Lung (tissue), 11 donors: ENCODE measurements at regions not wholly inside any gene's neighbourhood (a gene's known extent, or its start where the extent isn't known, plus 50 kb on each side); places are given as distances from the start of the nearest gene placed in this dataset.

Experiments
- ATAC-seq: fragments of 200-7000 bp; cut with Tn5 transposase; one replicate; pipeline ENCODE4 v1.9.1; 2020; ENCODE audit warnings: moderate number of reproducible peaks; ENCODE audit not compliant: insufficient read depth, low FRiP score
- DNase-seq, 3 donors: peaks; one replicate each; pipeline ENCODE4 v3.0.0-alpha.2; 2013 to 2017
- H3K27ac ChIP-seq, 2 donors: one replicate each; pipeline ENCODE4 v1.5.1; 2013; ENCODE audit warnings: mild to moderate bottlenecking in 2 of 2, moderate library complexity in 2 of 2, control low read depth in 1 of 2, inconsistent platforms in 1 of 2, low read depth in 1 of 2, low read length in 1 of 2
- H3K27me3 ChIP-seq, 3 donors: one replicate each; pipeline ENCODE4 v1.5.1; 2013; ENCODE audit warnings: low read length in 2 of 3; ENCODE audit not compliant: control insufficient read depth in 3 of 3, insufficient read depth in 3 of 3
- H3K36me3 ChIP-seq, 4 donors: one replicate each; pipeline ENCODE4 v1.5.1; 2013; ENCODE audit warnings: low read length in 4 of 4, mild to moderate bottlenecking in 1 of 4, moderate library complexity in 1 of 4; ENCODE audit not compliant: control insufficient read depth in 4 of 4, insufficient read depth in 4 of 4
- H3K4me1 ChIP-seq, 5 donors: one replicate each; pipeline ENCODE4 v1.5.1; 2013; ENCODE audit warnings: low read length in 5 of 5, mild to moderate bottlenecking in 2 of 5, moderate library complexity in 1 of 5; ENCODE audit not compliant: control insufficient read depth in 5 of 5, insufficient read depth in 5 of 5
- H3K4me3 ChIP-seq: one replicate; pipeline ENCODE4 v1.5.1; 2013; ENCODE audit warnings: mild to moderate bottlenecking, control low read depth, moderate library complexity
- H3K9ac ChIP-seq, 2 donors: one replicate each; pipeline ENCODE4 v1.5.1; 2013; ENCODE audit warnings: low read length in 2 of 2, control low read depth in 1 of 2; ENCODE audit not compliant: insufficient read depth in 1 of 2
- H3K9me3 ChIP-seq, 4 donors: one replicate each; pipeline ENCODE4 v1.5.1; 2013; ENCODE audit warnings: low read length in 3 of 4, mild to moderate bottlenecking in 1 of 4, moderate library complexity in 1 of 4; ENCODE audit not compliant: control insufficient read depth in 4 of 4, insufficient read depth in 3 of 4
- CTCF ChIP-seq: IDR thresholded peaks from 2 replicates; pipeline ENCODE4 v1.5.1; 2012; ENCODE audit warnings: mild to moderate bottlenecking; ENCODE audit errors: control extremely low read depth, extremely low read depth
- WGBS, 2 donors: extraction: QIAGEN DNeasy Blood & Tissue Kit; methylation state at CpG; one replicate each; pipeline ENCODE4 v1.1.7; 2013; 5-methylcytosine and 5-hydroxymethylcytosine counted together
- donor health status: control.
- donor health status: control.
- donor health status: Bipolar disorder and iron deficiency.
- donor health status: healthy.
- donor health status: DM: yes; HTN: yes; CAD: no.

- ATAC-seq (no peak), DNase-seq (no peak)
- H3K9ac ChIP-seq, result no peak overlapping the region
- no peak overlapping the region for H3K4me3 ChIP-seq
- 74 to 76% methylated on average over 1 of the region's 1 CpG for WGBS, 2 donors
- H3K4me1 ChIP-seq, result no peaks in the 10 kb centered on the region
- no peaks in the 10 kb centered on the region for H3K36me3 ChIP-seq
- H3K27me3 ChIP-seq, result no peaks in the 10 kb centered on the region
- no peak for TF ChIP-seq CTCF
- H3K27ac ChIP-seq, result no peak overlapping the region
- no peaks in the 10 kb centered on the region for H3K9me3 ChIP-seq
These were observed 102.9 kb upstream of the ETV1 start for GRCh38 chr7:14092331-14092730.

GRCh38 chr7:14085901-14086300 is 96.4 kb upstream of the ETV1 start:
- DNase-seq (no peak), ATAC-seq (no peak)
- TF ChIP-seq CTCF, result no peak
- H3K9me3 ChIP-seq, result peaks cover 0 to 12% (median 3%) of the 10 kb centered on the region in 4 donors
- no peaks in the 10 kb centered on the region for H3K4me1 ChIP-seq
- no peaks in the 10 kb centered on the region for H3K27me3 ChIP-seq
- H3K36me3 ChIP-seq, result no peaks in the 10 kb centered on the region
- H3K9ac ChIP-seq, result no peak overlapping the region
- no peak overlapping the region for H3K27ac ChIP-seq
- no peak overlapping the region for H3K4me3 ChIP-seq
- 93 to 97% methylated on average over 1 of the region's 1 CpG for WGBS, 2 donors

- no peaks in the 10 kb centered on the region for H3K36me3 ChIP-seq
- H3K4me3 ChIP-seq, result no peak overlapping the region
- no peak overlapping the region for H3K9ac ChIP-seq
- ATAC-seq, result no peak
- peaks cover 0 to 12% (median 3%) of the 10 kb centered on the region in 4 donors for H3K9me3 ChIP-seq
- H3K4me1 ChIP-seq, result no peaks in the 10 kb centered on the region
- H3K27me3 ChIP-seq, result no peaks in the 10 kb centered on the region
- TF ChIP-seq CTCF, result no peak
- no peak overlapping the region for H3K27ac ChIP-seq
- WGBS, 2 donors, result 92 to 95% methylated on average over 2 of the region's 2 CpGs
- DNase-seq, result no peak
These were observed 94.3 kb upstream of the ETV1 start for GRCh38 chr7:14083761-14084160.

- Histone ChIP-seq H3K36me3 (no peaks in the 10 kb centered on the region), H3K4me3 (no peak overlapping the region), H3K27ac (no peak overlapping the region), H3K27me3 (no peaks in the 10 kb centered on the region), H3K9ac (no peak overlapping the region), H3K9me3 (no peaks in the 10 kb centered on the region), H3K4me1 (no peaks in the 10 kb centered on the region)
- DNase-seq, result no peak
- ATAC-seq, result no peak
- no peak for TF ChIP-seq CTCF
These were observed 84.5 kb upstream of the ETV1 start for GRCh38 chr7:14073988-14074387.
